Esophagus squamous epithelium (tissue), 4 donors: ENCODE measurements at regions not wholly inside any gene's neighbourhood (a gene's known extent, or its start where the extent isn't known, plus 50 kb on each side); places are given as distances from the start of the nearest gene placed in this dataset.

Source experiments
- CTCF ChIP-seq, 6 experiments: fragments of 450-650 bp in 4 of 6; fragments of 200-600 bp in 2 of 6; sonication (generic) in 2 of 6; IDR thresholded peaks; one replicate each; pipeline ENCODE4 v1.5.1; 2016 to 2019; ENCODE audit warnings: antibody characterized with exemption in 6 of 6, mild to moderate bottlenecking in 4 of 6, moderate library complexity in 4 of 6
- POLR2A ChIP-seq, 4 donors: fragments of 450-650 bp; IDR thresholded peaks; one replicate each; pipeline ENCODE4 v1.6.1; 2017; ENCODE audit warnings: antibody characterized with exemption in 4 of 4, mild to moderate bottlenecking in 4 of 4, moderate library complexity in 3 of 4

DNA sequence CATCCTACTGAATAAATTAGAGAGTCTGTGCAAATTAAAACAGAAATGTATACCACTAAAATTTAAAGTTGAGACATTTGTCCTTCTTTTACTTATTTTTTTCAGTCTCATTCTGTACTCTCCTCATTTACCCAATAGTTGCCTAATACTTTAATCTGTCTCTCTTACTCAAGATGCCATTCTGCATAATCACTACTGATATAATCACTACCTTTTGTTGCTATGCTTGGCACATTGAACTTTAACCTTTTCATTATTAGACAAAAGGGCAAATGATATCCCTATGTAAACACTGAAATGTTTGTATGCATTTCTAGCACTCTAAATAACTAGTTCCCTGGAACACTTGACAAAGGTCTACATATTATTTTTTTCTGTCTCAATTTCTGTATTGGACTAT, 1108.3 kb upstream of the FLRT2 start:
- TF ChIP-seq CTCF (IDR thresholded peaks at IDR 0.05) = no peak
- no peak for TF ChIP-seq POLR2A (IDR thresholded peaks at IDR 0.05)
